ENCODE measurements at regions not wholly inside any gene's neighbourhood (a gene's known extent, or its start where the extent isn't known, plus 50 kb on each side); places are given as distances from the start of the nearest gene placed in this dataset.

DNA sequence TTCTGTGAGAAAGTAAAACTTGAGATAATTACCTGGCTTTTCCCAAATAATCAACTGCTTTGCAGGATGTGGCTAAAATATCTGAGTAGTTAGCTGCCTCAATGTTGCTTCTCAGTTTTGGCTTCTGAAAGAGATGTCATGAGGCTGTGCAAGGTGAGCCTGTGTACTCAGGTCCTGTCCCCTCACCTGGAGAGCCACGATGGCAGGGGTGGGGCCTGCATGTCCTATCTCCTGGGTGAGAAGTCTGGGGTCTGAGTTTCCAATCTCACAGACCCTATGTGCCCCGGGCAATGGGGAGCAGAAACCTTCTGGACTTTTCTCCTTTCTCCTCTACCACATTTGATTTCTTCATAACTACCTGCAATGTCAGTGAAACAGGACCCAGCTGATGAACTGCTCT, 338.6 kb upstream of the B3GAT1 start:
- Histone ChIP-seq H3K27ac (no peak overlapping the region), H3K27me3 (no peaks in the 10 kb centered on the region), H3K9me3 (no peaks in the 10 kb centered on the region), H3K36me3 (no peaks in the 10 kb centered on the region), H3K4me3 (no peak overlapping the region), H3K4me1 (no peaks in the 10 kb centered on the region)
- no peak for DNase-seq
- intact Hi-C loops (cut with DNase I; ENCODE audit: low total_unique reads): no loop called here
- TF ChIP-seq POLR2A (IDR thresholded peaks at IDR 0.05): no peak

DNA sequence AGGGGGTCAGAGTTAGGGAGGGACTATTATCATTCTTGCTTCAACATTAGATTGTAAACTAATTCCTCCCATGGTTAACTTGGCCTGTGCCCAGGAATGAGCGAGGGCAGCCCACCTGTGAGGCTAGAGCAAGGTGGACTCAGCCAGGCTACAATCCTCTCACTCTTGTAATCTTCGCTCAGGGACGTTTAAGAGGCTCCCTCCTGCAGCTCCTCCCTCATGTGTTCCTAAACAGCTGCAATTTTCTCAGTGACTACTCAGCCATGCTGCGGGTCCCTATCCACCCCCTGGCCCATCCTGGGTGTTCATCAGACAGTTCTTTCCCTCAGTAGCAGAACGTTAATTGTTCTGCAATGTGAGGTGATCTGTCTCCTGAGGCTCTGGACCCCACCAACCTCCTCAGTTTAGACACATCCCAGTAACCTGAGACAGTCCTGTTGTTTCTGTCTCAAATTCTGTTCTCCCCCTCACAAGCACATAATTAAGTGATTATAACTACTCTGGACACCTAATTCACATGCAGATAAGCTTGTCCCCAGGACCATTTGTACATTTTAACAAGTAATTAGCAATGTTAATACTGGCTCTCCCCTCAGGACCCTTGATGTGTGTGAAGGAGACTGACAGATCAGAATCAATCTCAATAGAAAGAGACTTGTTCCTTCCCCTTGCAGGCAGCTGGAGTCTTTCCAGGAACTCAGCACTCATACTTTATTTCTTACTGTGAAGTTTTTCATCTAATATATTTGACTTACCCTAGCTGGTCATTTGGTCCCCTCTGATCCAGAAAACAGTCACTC, 337.2 kb upstream of the B3GAT1 start:
- no peaks in the 10 kb centered on the region for H3K9me3 ChIP-seq
- no peak overlapping the region for H3K4me3 ChIP-seq
- H3K27me3 ChIP-seq: no peaks in the 10 kb centered on the region
- DNase-seq: no peak
- intact Hi-C loops (cut with DNase I; ENCODE audit: low total_unique reads): no loop called here
- no peak overlapping the region for H3K27ac ChIP-seq
- no peak for TF ChIP-seq POLR2A (IDR thresholded peaks at IDR 0.05)
- TF ChIP-seq, protein P1, sequence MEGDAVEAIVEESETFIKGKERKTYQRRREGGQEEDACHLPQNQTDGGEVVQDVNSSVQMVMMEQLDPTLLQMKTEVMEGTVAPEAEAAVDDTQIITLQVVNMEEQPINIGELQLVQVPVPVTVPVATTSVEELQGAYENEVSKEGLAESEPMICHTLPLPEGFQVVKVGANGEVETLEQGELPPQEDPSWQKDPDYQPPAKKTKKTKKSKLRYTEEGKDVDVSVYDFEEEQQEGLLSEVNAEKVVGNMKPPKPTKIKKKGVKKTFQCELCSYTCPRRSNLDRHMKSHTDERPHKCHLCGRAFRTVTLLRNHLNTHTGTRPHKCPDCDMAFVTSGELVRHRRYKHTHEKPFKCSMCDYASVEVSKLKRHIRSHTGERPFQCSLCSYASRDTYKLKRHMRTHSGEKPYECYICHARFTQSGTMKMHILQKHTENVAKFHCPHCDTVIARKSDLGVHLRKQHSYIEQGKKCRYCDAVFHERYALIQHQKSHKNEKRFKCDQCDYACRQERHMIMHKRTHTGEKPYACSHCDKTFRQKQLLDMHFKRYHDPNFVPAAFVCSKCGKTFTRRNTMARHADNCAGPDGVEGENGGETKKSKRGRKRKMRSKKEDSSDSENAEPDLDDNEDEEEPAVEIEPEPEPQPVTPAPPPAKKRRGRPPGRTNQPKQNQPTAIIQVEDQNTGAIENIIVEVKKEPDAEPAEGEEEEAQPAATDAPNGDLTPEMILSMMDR (IDR thresholded peaks at IDR 0.05): no peak
- H3K4me1 ChIP-seq: no peaks in the 10 kb centered on the region
- H3K36me3 ChIP-seq: no peaks in the 10 kb centered on the region

DNA sequence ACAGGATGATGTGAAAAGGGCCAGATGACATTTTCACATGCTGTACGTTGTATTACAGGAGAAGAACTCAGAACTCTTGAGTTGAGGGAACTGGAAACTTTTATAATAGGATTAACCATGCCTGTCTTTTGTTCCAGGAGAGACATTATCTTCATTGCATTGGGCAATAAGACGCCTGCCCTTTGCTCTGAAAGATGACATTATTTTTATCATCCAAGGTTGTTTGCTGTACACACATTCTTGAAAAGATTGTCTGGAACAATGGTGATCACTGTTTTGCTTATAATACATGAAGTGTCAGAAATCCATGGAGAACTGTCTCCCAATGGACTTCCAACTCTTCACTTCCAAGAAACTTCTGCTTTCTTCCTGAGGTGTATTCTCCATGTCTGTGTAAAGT, 334.6 kb upstream of the B3GAT1 start:
- no peaks in the 10 kb centered on the region for H3K27me3 ChIP-seq
- H3K9me3 ChIP-seq: no peaks in the 10 kb centered on the region
- no peak overlapping the region for H3K27ac ChIP-seq
- no peaks in the 10 kb centered on the region for H3K36me3 ChIP-seq
- H3K4me1 ChIP-seq: no peaks in the 10 kb centered on the region
- no peak for TF ChIP-seq POLR2A (IDR thresholded peaks at IDR 0.05)
- TF ChIP-seq, protein P1 (IDR thresholded peaks at IDR 0.05): no peak
- no peak for DNase-seq
- no peak overlapping the region for H3K4me3 ChIP-seq
- intact Hi-C loops (cut with DNase I; ENCODE audit: low total_unique reads): no loop called here

DNA sequence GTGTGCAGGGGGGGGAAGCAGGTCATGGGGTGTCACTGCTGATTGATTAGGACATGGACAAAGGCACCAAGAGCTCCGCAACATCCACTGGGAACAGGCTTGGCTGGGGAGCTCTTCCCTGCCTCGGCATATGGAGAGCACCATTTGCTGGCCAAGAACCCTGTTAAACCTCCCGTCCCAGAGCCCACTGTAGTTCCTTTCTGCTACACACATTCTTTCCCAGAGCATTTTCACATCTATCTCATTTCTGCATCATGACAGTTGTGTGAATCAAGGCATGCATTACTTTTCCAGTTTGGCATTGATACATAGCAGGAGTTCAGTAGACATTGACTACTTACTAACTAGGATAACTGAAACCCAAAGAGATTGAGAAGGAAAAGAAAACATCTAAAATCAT, 333.4 kb upstream of the B3GAT1 start:
- H3K4me3 ChIP-seq: no peak overlapping the region
- intact Hi-C loops (cut with DNase I; ENCODE audit: low total_unique reads): no loop called here
- no peaks in the 10 kb centered on the region for H3K36me3 ChIP-seq
- H3K4me1 ChIP-seq: no peaks in the 10 kb centered on the region
- no peaks in the 10 kb centered on the region for H3K9me3 ChIP-seq
- no peak for TF ChIP-seq POLR2A (IDR thresholded peaks at IDR 0.05)
- TF ChIP-seq, protein P1 (IDR thresholded peaks at IDR 0.05): no peak
- no peak for DNase-seq
- H3K27me3 ChIP-seq: no peaks in the 10 kb centered on the region
- H3K27ac ChIP-seq: no peak overlapping the region

DNA sequence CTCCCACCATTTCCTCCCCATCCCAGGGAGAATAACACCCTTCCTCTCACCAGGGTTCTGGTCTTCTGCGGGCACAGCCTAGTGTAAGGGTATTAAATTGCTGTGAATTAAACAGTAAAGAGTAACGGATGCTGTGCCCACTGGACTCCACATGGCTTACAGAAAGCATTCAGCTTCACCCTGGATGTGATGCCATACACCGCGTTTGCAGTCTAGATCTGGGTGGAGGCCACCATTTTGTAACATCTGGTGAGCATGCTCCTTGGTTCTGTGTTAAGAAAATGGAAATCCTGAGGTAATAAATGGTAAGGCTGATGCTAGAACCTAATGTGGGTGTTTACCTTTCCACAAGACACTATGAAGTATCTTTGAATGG, 331.8 kb upstream of the B3GAT1 start:
- DNase-seq: no peak
- H3K9me3 ChIP-seq: no peaks in the 10 kb centered on the region
- H3K27me3 ChIP-seq: no peaks in the 10 kb centered on the region
- H3K36me3 ChIP-seq: no peaks in the 10 kb centered on the region
- intact Hi-C loops (cut with DNase I; ENCODE audit: low total_unique reads): no loop called here
- H3K27ac ChIP-seq: no peak overlapping the region
- H3K4me3 ChIP-seq: no peak overlapping the region
- TF ChIP-seq, protein P1 (IDR thresholded peaks at IDR 0.05): no peak
- TF ChIP-seq POLR2A (IDR thresholded peaks at IDR 0.05): no peak
- no peaks in the 10 kb centered on the region for H3K4me1 ChIP-seq

All from uterus (tissue), 3 donors.